WTC11 (cell line): ENCODE measurements at regions not wholly inside any gene's neighbourhood (a gene's known extent, or its start where the extent isn't known, plus 50 kb on each side); places are given as distances from the start of the nearest gene placed in this dataset.

Source experiments
- ATAC-seq: fragments of 200-7000 bp; cut with Tn5 transposase; 2 replicates; pipeline ENCODE4 v1.10.0; 2021; ENCODE audit warnings: mild to moderate bottlenecking, moderate library complexity
- CTCF ChIA-PET: fragments of 300-600 bp; sonication (Branson Sonifier 250); formaldehyde crosslinking; loops from one replicate; lab custom pipeline; 2021; ENCODE audit warnings: antibody characterized with exemption; lab: Charles Lee
- POLR2A ChIA-PET: fragments of 350-600 bp; sonication (Branson Sonifier 250); formaldehyde crosslinking; loops from one replicate; lab custom pipeline; 2021; ENCODE audit warnings: antibody characterized with exemption; lab: Charles Lee
- DNase-seq: peaks from one replicate; pipeline ENCODE4 v3.0.0; 2021; ENCODE audit warnings: low spot score
- H3K27ac Mint-ChIP-seq: 2 replicates; pipeline ENCODE4 v1.8.0; 2021; ENCODE audit warnings: mixed read lengths
- H3K27me3 Mint-ChIP-seq: 2 replicates; pipeline ENCODE4 v1.8.0; 2021; ENCODE audit warnings: low read depth, mild to moderate bottlenecking, moderate library complexity, mixed read lengths
- H3K36me3 Mint-ChIP-seq: 2 replicates; pipeline ENCODE4 v1.8.0; 2021; ENCODE audit warnings: mixed read lengths
- H3K4me1 Mint-ChIP-seq: 2 replicates; pipeline ENCODE4 v1.8.0; 2022; ENCODE audit warnings: mixed read lengths
- H3K4me3 Mint-ChIP-seq: 2 replicates; pipeline ENCODE4 v1.8.0; 2021; ENCODE audit warnings: mild to moderate bottlenecking, moderate library complexity, mixed read lengths
- H3K9me3 Mint-ChIP-seq: 2 replicates; pipeline ENCODE4 v1.8.0; 2021; ENCODE audit warnings: mixed read lengths
- AR ChIP-seq: fragments of 250-450 bp; sonication (Bioruptor Pico); IDR thresholded peaks from 2 replicates; pipeline ENCODE4 v1.9.0; 2021; ENCODE audit warnings: mild to moderate bottlenecking
- ATF2 ChIP-seq: sonication (generic); formaldehyde crosslinking; IDR thresholded peaks from 2 replicates; pipeline ENCODE4 v1.8.1; 2022; ENCODE audit warnings: low read depth, missing genetic modification reagents, borderline replicate concordance
- ATF3 ChIP-seq: sonication (generic); formaldehyde crosslinking; conservative IDR thresholded peaks from 2 replicates; pipeline ENCODE4 v1.8.1; 2022; ENCODE audit warnings: mild to moderate bottlenecking, missing genetic modification reagents
- CBFB ChIP-seq: sonication (generic); formaldehyde crosslinking; IDR thresholded peaks from 2 replicates; pipeline ENCODE4 v1.8.1; 2022; ENCODE audit warnings: mild to moderate bottlenecking, low read depth, missing genetic modification reagents
- CREB1 ChIP-seq: sonication (generic); formaldehyde crosslinking; IDR thresholded peaks from 2 replicates; pipeline ENCODE4 v1.8.0; 2023; ENCODE audit warnings: mild to moderate bottlenecking, missing genetic modification reagents
- EMX1 ChIP-seq: fragments of 250-450 bp; sonication (Bioruptor Pico); IDR thresholded peaks from 2 replicates; pipeline ENCODE4 v1.8.0; 2021; ENCODE audit warnings: mild to moderate bottlenecking
- ERG ChIP-seq: fragments of 250-450 bp; sonication (Bioruptor Pico); IDR thresholded peaks from 2 replicates; pipeline ENCODE4 v1.8.0; 2021; ENCODE audit warnings: mild to moderate bottlenecking
- ESRRA ChIP-seq: sonication (generic); formaldehyde crosslinking; IDR thresholded peaks from 2 replicates; pipeline ENCODE4 v1.8.1; 2022; ENCODE audit warnings: mild to moderate bottlenecking, missing genetic modification reagents, borderline replicate concordance
- FOXJ3 ChIP-seq: sonication (generic); formaldehyde crosslinking; IDR thresholded peaks from 2 replicates; pipeline ENCODE4 v1.9.0; 2021; ENCODE audit warnings: missing genetic modification reagents, mild to moderate bottlenecking, borderline replicate concordance
- FOXP1 ChIP-seq: sonication (generic); formaldehyde crosslinking; IDR thresholded peaks from 2 replicates; pipeline ENCODE4 v1.8.0; 2022; ENCODE audit warnings: missing genetic modification reagents, mild to moderate bottlenecking, moderate library complexity, borderline replicate concordance
- GTF2I ChIP-seq: fragments of 250-450 bp; sonication (Bioruptor Pico); conservative IDR thresholded peaks from 2 replicates; pipeline ENCODE4 v1.4.0; 2021; ENCODE audit warnings: mild to moderate bottlenecking
- IRF2 ChIP-seq: sonication (generic); formaldehyde crosslinking; IDR thresholded peaks from 2 replicates; pipeline ENCODE4 v1.8.0; 2022; ENCODE audit warnings: low read depth, missing genetic modification reagents, borderline replicate concordance
- MAX ChIP-seq: sonication (generic); formaldehyde crosslinking; IDR thresholded peaks from 2 replicates; pipeline ENCODE4 v1.8.0; 2022; ENCODE audit warnings: mild to moderate bottlenecking, missing genetic modification reagents
- MXD4 ChIP-seq: fragments of 250-450 bp; sonication (Bioruptor Pico); IDR thresholded peaks from 2 replicates; pipeline ENCODE4 v1.8.0; 2021; ENCODE audit warnings: mild to moderate bottlenecking, moderate library complexity, borderline replicate concordance
- NFE2L1 ChIP-seq: sonication (generic); formaldehyde crosslinking; IDR thresholded peaks from 2 replicates; pipeline ENCODE4 v1.8.1; 2023; ENCODE audit warnings: missing genetic modification reagents
- PREB ChIP-seq: sonication (generic); formaldehyde crosslinking; IDR thresholded peaks from 2 replicates; pipeline ENCODE4 v1.8.1; 2022; ENCODE audit warnings: mild to moderate bottlenecking, missing genetic modification reagents, moderate library complexity, borderline replicate concordance
- PRRX2 ChIP-seq: fragments of 250-450 bp; sonication (Bioruptor Pico); IDR thresholded peaks from 2 replicates; pipeline ENCODE4 v1.8.0; 2021; ENCODE audit warnings: mild to moderate bottlenecking
- RORB ChIP-seq: fragments of 250-450 bp; sonication (Bioruptor Pico); IDR thresholded peaks from 2 replicates; pipeline ENCODE4 v1.9.0; 2021; ENCODE audit warnings: mild to moderate bottlenecking
- TEAD4 ChIP-seq: sonication (generic); formaldehyde crosslinking; IDR thresholded peaks from 2 replicates; pipeline ENCODE4 v1.8.0; 2022; ENCODE audit warnings: mild to moderate bottlenecking, missing genetic modification reagents
- USF2 ChIP-seq: sonication (generic); formaldehyde crosslinking; IDR thresholded peaks from 2 replicates; pipeline ENCODE4 v1.8.1; 2023; ENCODE audit warnings: mild to moderate bottlenecking, missing genetic modification reagents, moderate library complexity
- ZNF219 ChIP-seq: sonication (generic); formaldehyde crosslinking; IDR thresholded peaks from 2 replicates; pipeline ENCODE4 v1.8.0; 2023; ENCODE audit warnings: missing genetic modification reagents, mild to moderate bottlenecking, borderline replicate concordance
- ZSCAN18 ChIP-seq: fragments of 250-450 bp; sonication (Bioruptor Pico); IDR thresholded peaks from 2 replicates; pipeline ENCODE4 v2.1.2; 2022; ENCODE audit warnings: mild to moderate bottlenecking, moderate library complexity

GRCh38 chr5:174446988-174447387 lies 277.4 kb upstream of the MSX2 start (continued):
- no peak for TF ChIP-seq ZNF219 (CRISPR knock-in tag)
- TF ChIP-seq MAX, result no peak

- H3K4me3 Mint-ChIP-seq, result no peak overlapping the region
- H3K27ac Mint-ChIP-seq, result no peak overlapping the region
- peaks cover 3% of the 10 kb centered on the region for H3K27me3 Mint-ChIP-seq
- ATAC-seq (no peak), DNase-seq (no peak)
- TF ChIP-seq ATF3, result no peak
- no peak for TF ChIP-seq NFE2L1
- TF ChIP-seq FOXP1 (CRISPR knock-in tag), result no peak
- no peak for TF ChIP-seq CBFB (CRISPR knock-in tag)
- TF ChIP-seq ZSCAN18 (CRISPR knock-in tag), result no peak
- TF ChIP-seq PREB (CRISPR knock-in tag), result no peak
- no peak for TF ChIP-seq AR (CRISPR knock-in tag)
- no peak for TF ChIP-seq ATF2 (CRISPR knock-in tag)
- TF ChIP-seq IRF2 (CRISPR knock-in tag), result no peak
- TF ChIP-seq FOXJ3 (CRISPR knock-in tag), result no peak
- TF ChIP-seq ERG (CRISPR knock-in tag), result no peak
- no peak for TF ChIP-seq USF2 (CRISPR knock-in tag)
- TF ChIP-seq MXD4 (CRISPR knock-in tag), result no peak
- TF ChIP-seq EMX1 (CRISPR knock-in tag), result no peak
- TF ChIP-seq RORB (CRISPR knock-in tag), result no peak
- no peak for TF ChIP-seq TEAD4 (CRISPR knock-in tag)
- TF ChIP-seq ESRRA (CRISPR knock-in tag), result no peak
- no peak for TF ChIP-seq CREB1
- TF ChIP-seq GTF2I, result no peak
- no peak for TF ChIP-seq PRRX2 (CRISPR knock-in tag)
- H3K4me1 Mint-ChIP-seq, result no peaks in the 10 kb centered on the region
- peaks cover 31% of the 10 kb centered on the region for H3K9me3 Mint-ChIP-seq
- POLR2A ChIA-PET, result no interaction called here
- CTCF ChIA-PET, result no interaction called here
- H3K36me3 Mint-ChIP-seq, result peaks cover 8% of the 10 kb centered on the region
These were observed 276.3 kb upstream of the MSX2 start for GRCh38 chr5:174448041-174448440.
